SK-N-SH (cell line): ENCODE measurements at regions not wholly inside any gene's neighbourhood (a gene's known extent, or its start where the extent isn't known, plus 50 kb on each side); places are given as distances from the start of the nearest gene placed in this dataset.

Source experiments
- CTCF ChIA-PET: fragments of 300-600, 350-600 bp; formaldehyde crosslinking; extraction: SDS; loops from one replicate; lab custom pipeline; 2021; lab: Yijun Ruan, JAX
- POLR2A ChIA-PET: fragments of 350-600 bp; sonication (Branson Sonifier 250); formaldehyde crosslinking; extraction: SDS; loops from one replicate; lab custom pipeline; 2020; ENCODE audit warnings: antibody characterized with exemption, inconsistent platforms; lab: Yijun Ruan, JAX
- DNase-seq: peaks from one replicate; pipeline ENCODE4 v3.0.0; 2012
- H2AFZ ChIP-seq: fragments of 200-600 bp; sonication (generic); 2 replicates; pipeline ENCODE4 v1.8.1; 2016; ENCODE audit warnings: antibody characterized with exemption, mild to moderate bottlenecking, low read depth
- H3F3A ChIP-seq: fragments of 200-600 bp; sonication (generic); replicated peaks from 2 replicates; pipeline ENCODE3; 2016; ENCODE audit warnings: antibody characterized with exemption, mild to moderate bottlenecking; ENCODE audit not compliant: insufficient read depth
- H3K27ac ChIP-seq, 2 experiments: fragments of 200-500 bp in 1 of 2; fragments of 200-600 bp in 1 of 2; sonication (Bioruptor generic) in 1 of 2; sonication (generic), shearing (Covaris generic) in 1 of 2; 2 replicates each; pipeline versions ENCODE4 v1.5.1 to v1.6.1; 2014 to 2016; ENCODE audit warnings: low read depth in 2 of 2, inconsistent platforms in 1 of 2, low read length in 1 of 2, mild to moderate bottlenecking in 1 of 2, mixed read lengths in 1 of 2
- H3K27me3 ChIP-seq: fragments of 200-600 bp; sonication (generic), shearing (Covaris generic); 2 replicates; pipeline ENCODE4 v1.6.1; 2016; ENCODE audit warnings: mixed run types; ENCODE audit not compliant: insufficient read depth
- H3K36me3 ChIP-seq, 2 experiments: fragments of 200-500 bp in 1 of 2; fragments of 200-600 bp in 1 of 2; sonication (Bioruptor generic) in 1 of 2; sonication (generic) in 1 of 2; replicated peaks in 1 of 2; 2 replicates each; pipeline versions ENCODE3 to v1.5.1; 2014 to 2016; ENCODE audit warnings: low read length in 1 of 2, mild to moderate bottlenecking in 1 of 2; ENCODE audit not compliant: insufficient read depth in 2 of 2, control insufficient read depth in 1 of 2
- H3K4me1 ChIP-seq, 2 experiments: fragments of 200-500 bp in 1 of 2; fragments of 200-600 bp in 1 of 2; sonication (Bioruptor generic) in 1 of 2; sonication (generic), shearing (Covaris generic) in 1 of 2; 2 replicates each; pipeline versions ENCODE4 v1.5.1 to v1.6.1; 2014 to 2016; ENCODE audit warnings: low read depth in 1 of 2, low read length in 1 of 2, mixed run types in 1 of 2; ENCODE audit not compliant: insufficient read depth in 2 of 2, control insufficient read depth in 1 of 2
- H3K4me2 ChIP-seq: fragments of 200-600 bp; sonication (generic), shearing (Covaris generic); 2 replicates; pipeline ENCODE4 v1.6.1; 2017; ENCODE audit warnings: mixed run types
- H3K4me3 ChIP-seq, 2 experiments: fragments of 200-500 bp in 1 of 2; fragments of 200-600 bp in 1 of 2; sonication (Bioruptor generic) in 1 of 2; sonication (generic), shearing (Covaris generic) in 1 of 2; 2 replicates each; pipeline versions ENCODE4 v1.5.1 to v1.8.1; 2014 to 2016; ENCODE audit warnings: low read depth in 2 of 2, inconsistent platforms in 1 of 2, low read length in 1 of 2, mild to moderate bottlenecking in 1 of 2, mixed read lengths in 1 of 2, moderate library complexity in 1 of 2
- H3K79me2 ChIP-seq: fragments of 200-600 bp; sonication (generic); 2 replicates; pipeline ENCODE4 v1.8.1; 2017; ENCODE audit warnings: mild to moderate bottlenecking; ENCODE audit not compliant: insufficient read depth
- H3K9ac ChIP-seq: fragments of 200-600 bp; sonication (generic); 2 replicates; pipeline ENCODE4 v1.6.1; 2017; ENCODE audit warnings: mixed run types
- H3K9me2 ChIP-seq: fragments of 200-600 bp; sonication (generic); 2 replicates; pipeline ENCODE4 v1.6.1; 2017; ENCODE audit warnings: mixed run types
- H3K9me3 ChIP-seq: fragments of 200-600 bp; sonication (generic); 2 replicates; pipeline ENCODE4 v1.6.1; 2017; ENCODE audit warnings: mixed run types, mild to moderate bottlenecking, moderate library complexity
- H4K20me1 ChIP-seq: fragments of 200-600 bp; sonication (generic); 2 replicates; pipeline ENCODE4 v1.6.1; 2017; ENCODE audit warnings: mild to moderate bottlenecking, mixed run types; ENCODE audit not compliant: insufficient read depth
- EZH2phosphoT487 ChIP-seq: fragments of 200-600 bp; sonication (generic); IDR thresholded peaks from 2 replicates; pipeline ENCODE4 v1.6.1; 2017; ENCODE audit warnings: low read depth, mixed run types, mild to moderate bottlenecking, antibody characterized with exemption, moderate library complexity, borderline replicate concordance
- FOSL2 ChIP-seq: IDR thresholded peaks from 2 replicates; pipeline ENCODE4 v1.4.0; 2012; ENCODE audit warnings: low read depth, mild to moderate bottlenecking, moderate library complexity, borderline replicate concordance
- IRF3 ChIP-seq: fragments of 150-350 bp; IDR thresholded peaks from 2 replicates; pipeline ENCODE4 v1.6.1; 2016; ENCODE audit warnings: mild to moderate bottlenecking, low read depth, low read length
- POLR2AphosphoS5 ChIP-seq: IDR thresholded peaks from 2 replicates; pipeline ENCODE4 v1.6.1; 2012; ENCODE audit warnings: low read depth, low read length
- RCOR1 ChIP-seq: fragments of 150-350 bp; IDR thresholded peaks from 2 replicates; pipeline ENCODE4 v1.6.1; 2017; ENCODE audit warnings: antibody characterized with exemption, low read length
- SMC3 ChIP-seq: IDR thresholded peaks from 2 replicates; pipeline ENCODE4 v1.6.1; 2012; ENCODE audit warnings: low read depth, low read length, improper control_type of control experiment
- USF2 ChIP-seq: fragments of 150-350 bp; IDR thresholded peaks from 2 replicates; pipeline ENCODE4 v1.6.1; 2017; ENCODE audit warnings: antibody characterized with exemption, low read length, low read depth, borderline replicate concordance
- YY1 ChIP-seq: IDR thresholded peaks from 2 replicates; pipeline ENCODE4 v1.4.0; 2012; ENCODE audit warnings: low read depth, mild to moderate bottlenecking
- WGBS: methylation state at CpG from one replicate; pipeline ENCODE4 v1.1.6; 2017; ENCODE audit warnings: low lambda C conversion rate; 5-methylcytosine and 5-hydroxymethylcytosine counted together

- no peak for TF ChIP-seq IRF3
- no peak for TF ChIP-seq USF2
These were observed 68.4 kb downstream of the GGTLC2 start (continued) for GRCh38 chr22:22712666-22713365.

- H3K79me2 ChIP-seq, result no peaks in the 10 kb centered on the region
- ChIA-PET CTCF (interaction anchor here (1.5 kb wide), 1 partner anchor 10 kb away, joined by 6 read pairs; no protein-coding TSS in a partner anchor), POLR2A (no interaction called here)
These were observed 69.0 kb downstream of the GGTLC2 start for GRCh38 chr22:22713416-22713815.

GRCh38 chr22:22714600-22715335, 70.4 kb downstream of the GGTLC2 start:
- DNase-seq, result no peak
- no peaks in the 10 kb centered on the region for H3K36me3 ChIP-seq
- no peak overlapping the region for H3K27ac ChIP-seq
- no peaks in the 10 kb centered on the region for H3K4me1 ChIP-seq
- no peak overlapping the region for H3K9ac ChIP-seq
- 40% methylated on average over 7 of the region's 7 CpGs for WGBS
- no peaks in the 10 kb centered on the region for H3K9me3 ChIP-seq
- no peak overlapping the region for H3K4me3 ChIP-seq
- no peaks in the 10 kb centered on the region for H3K27me3 ChIP-seq
- H3K4me2 ChIP-seq, result no peak overlapping the region
- H3K79me2 ChIP-seq, result no peaks in the 10 kb centered on the region
- no peak for TF ChIP-seq POLR2AphosphoS5
- H4K20me1 ChIP-seq, result no peaks in the 10 kb centered on the region
- POLR2A ChIA-PET, result no interaction called here
- H2AFZ ChIP-seq, result no peak overlapping the region
- CTCF ChIA-PET, result interaction anchor here (1.2 to 1.5 kb wide), 3 partner anchors 12 to 39 kb away, joined by 3 to 6 read pairs (median 3); no protein-coding TSS in a partner anchor
- no peaks in the 10 kb centered on the region for H3K9me2 ChIP-seq
- no peaks in the 10 kb centered on the region for H3F3A ChIP-seq

More at GRCh38 chr22:22713416-22713815, 69.0 kb downstream of the GGTLC2 start:
- Histone ChIP-seq H3K4me3 (no peak overlapping the region), H3K9ac (no peak overlapping the region), H3K36me3 (no peaks in the 10 kb centered on the region), H3K4me1 (no peaks in the 10 kb centered on the region), H3K27ac (no peak overlapping the region), H3K9me2 (no peaks in the 10 kb centered on the region), H3K27me3 (no peaks in the 10 kb centered on the region; the same call in 1 of the 2 replicates), H3K4me2 (no peak overlapping the region), H4K20me1 (no peaks in the 10 kb centered on the region), H3F3A (no peaks in the 10 kb centered on the region), H2AFZ (no peak overlapping the region), H3K9me3 (no peaks in the 10 kb centered on the region)
- DNase-seq, result no peak
- 0% methylated on average over 1 of the region's 1 CpG for WGBS
- no peak for TF ChIP-seq YY1
- TF ChIP-seq IRF3, result no peak
- no peak for TF ChIP-seq RCOR1
- TF ChIP-seq EZH2phosphoT487, result no peak
- TF ChIP-seq POLR2AphosphoS5, result no peak
- TF ChIP-seq FOSL2, result no peak
- no peak for TF ChIP-seq SMC3
